Activated naive CD8-positive, alpha-beta T cell treated with anti-CD3 and anti-CD28 coated beads for 36 hours (primary cell): ENCODE measurements at regions not wholly inside any gene's neighbourhood (a gene's known extent, or its start where the extent isn't known, plus 50 kb on each side); places are given as distances from the start of the nearest gene placed in this dataset.
"Not testable (repeated sequence)": the region's sequence is repeated elsewhere in the genome, so short reads cannot be mapped to it uniquely, and the experiment has no call there.

Experiments
- DNase-seq: peaks from one replicate; pipeline ENCODE4 v3.0.0; 2021
- H3K27ac Mint-ChIP-seq: one replicate; pipeline ENCODE4 v1.8.0; 2022; ENCODE audit warnings: mild to moderate bottlenecking, moderate library complexity, mixed read lengths
- H3K27me3 Mint-ChIP-seq: one replicate; pipeline ENCODE4 v1.8.0; 2022; ENCODE audit warnings: mild to moderate bottlenecking, mixed read lengths
- H3K36me3 Mint-ChIP-seq: one replicate; pipeline ENCODE4 v1.8.0; 2021; ENCODE audit warnings: mild to moderate bottlenecking, mixed read lengths
- H3K4me1 Mint-ChIP-seq: one replicate; pipeline ENCODE4 v1.8.0; 2021; ENCODE audit warnings: mixed read lengths
- H3K4me3 Mint-ChIP-seq: one replicate; pipeline ENCODE4 v1.8.0; 2022; ENCODE audit warnings: mild to moderate bottlenecking, moderate library complexity, mixed read lengths
- H3K9me3 Mint-ChIP-seq: one replicate; pipeline ENCODE4 v1.8.0; 2022; ENCODE audit warnings: mixed read lengths

GRCh38 chr1:170410401-170411166 lies 121.4 kb upstream of the GORAB start:
- no peaks in the 10 kb centered on the region for H3K36me3 Mint-ChIP-seq
- no peaks in the 10 kb centered on the region for H3K4me1 Mint-ChIP-seq
- no peaks in the 10 kb centered on the region for H3K9me3 Mint-ChIP-seq
- H3K27me3 Mint-ChIP-seq, result peaks cover 24% of the 10 kb centered on the region
- H3K4me3 Mint-ChIP-seq, result no peak overlapping the region
- no peak for DNase-seq
- no peak overlapping the region for H3K27ac Mint-ChIP-seq

GRCh38 chr1:170414989-170415709 lies 116.8 kb upstream of the GORAB start:
- Mint-ChIP-seq H3K27ac (no peak overlapping the region), H3K4me3 (no peak overlapping the region), H3K27me3 (peaks cover 19% of the 10 kb centered on the region), H3K9me3 (no peaks in the 10 kb centered on the region), H3K4me1 (no peaks in the 10 kb centered on the region), H3K36me3 (no peaks in the 10 kb centered on the region)
- DNase-seq, result no peak

GRCh38 chr1:170415710-170416372 lies 116.1 kb upstream of the GORAB start:
- Mint-ChIP-seq H3K4me1 (no peaks in the 10 kb centered on the region), H3K27ac (no peak overlapping the region), H3K27me3 (peaks cover 16% of the 10 kb centered on the region), H3K9me3 (no peaks in the 10 kb centered on the region), H3K4me3 (no peak overlapping the region), H3K36me3 (no peaks in the 10 kb centered on the region)
- no peak for DNase-seq

GRCh38 chr1:170424346-170424745 lies 107.6 kb upstream of the GORAB start:
- Mint-ChIP-seq H3K4me3 (no peak overlapping the region), H3K27ac (no peak overlapping the region), H3K9me3 (no peaks in the 10 kb centered on the region), H3K36me3 (no peaks in the 10 kb centered on the region), H3K27me3 (peaks cover 32% of the 10 kb centered on the region), H3K4me1 (no peaks in the 10 kb centered on the region)
- no peak for DNase-seq

GRCh38 chr1:170426596-170426995 lies 105.4 kb upstream of the GORAB start:
- Mint-ChIP-seq H3K9me3 (peaks cover 4% of the 10 kb centered on the region), H3K27ac (no peak overlapping the region), H3K27me3 (peaks cover 32% of the 10 kb centered on the region), H3K4me1 (no peaks in the 10 kb centered on the region), H3K4me3 (no peak overlapping the region), H3K36me3 (no peaks in the 10 kb centered on the region)
- DNase-seq, result no peak

- H3K27me3 Mint-ChIP-seq, result peaks cover 32% of the 10 kb centered on the region
- H3K27ac Mint-ChIP-seq, H3K9me3 Mint-ChIP-seq, H3K4me1 Mint-ChIP-seq, H3K36me3 Mint-ChIP-seq, DNase-seq, H3K4me3 Mint-ChIP-seq: not testable (repeated sequence)
Measured at GRCh38 chr1:170427002-170427401, 105.0 kb upstream of the GORAB start.

- Mint-ChIP-seq H3K4me1 (no peaks in the 10 kb centered on the region), H3K36me3 (no peaks in the 10 kb centered on the region), H3K27me3 (peaks cover 12% of the 10 kb centered on the region), H3K27ac (no peak overlapping the region), H3K9me3 (peaks cover 6% of the 10 kb centered on the region), H3K4me3 (no peak overlapping the region)
- DNase-seq, result no peak
Measured at GRCh38 chr1:170436928-170437327, 95.0 kb upstream of the GORAB start.

GRCh38 chr1:170445096-170445495 lies 86.9 kb upstream of the GORAB start:
- DNase-seq, result no peak
- Mint-ChIP-seq H3K4me1 (no peaks in the 10 kb centered on the region), H3K4me3 (no peak overlapping the region), H3K36me3 (no peaks in the 10 kb centered on the region), H3K9me3 (peaks cover 4% of the 10 kb centered on the region), H3K27me3 (peaks cover 4% of the 10 kb centered on the region), H3K27ac (no peak overlapping the region)

- Mint-ChIP-seq H3K9me3 (no peaks in the 10 kb centered on the region), H3K4me3 (no peak overlapping the region), H3K4me1 (no peaks in the 10 kb centered on the region), H3K27me3 (peaks cover 9% of the 10 kb centered on the region), H3K27ac (no peak overlapping the region), H3K36me3 (no peaks in the 10 kb centered on the region)
- no peak for DNase-seq
Measured at GRCh38 chr1:170448661-170449158, 83.3 kb upstream of the GORAB start.

- H3K4me1 Mint-ChIP-seq, H3K36me3 Mint-ChIP-seq: not testable (repeated sequence)
Measured at GRCh38 chr1:170457325-170458050, 74.5 kb upstream of the GORAB start.

GRCh38 chr1:170460001-170460400 lies 72.0 kb upstream of the GORAB start:
- peaks cover 42% of the 10 kb centered on the region for H3K27me3 Mint-ChIP-seq
- H3K4me3 Mint-ChIP-seq, result no peak overlapping the region
- DNase-seq, result no peak
- H3K9me3 Mint-ChIP-seq, result peaks cover 9% of the 10 kb centered on the region
- no peaks in the 10 kb centered on the region for H3K4me1 Mint-ChIP-seq
- H3K27ac Mint-ChIP-seq, result no peak overlapping the region
- H3K36me3 Mint-ChIP-seq, result no peaks in the 10 kb centered on the region

More at GRCh38 chr1:170457325-170458050, 74.5 kb upstream of the GORAB start:
- not testable (repeated sequence) for H3K27ac Mint-ChIP-seq, H3K4me3 Mint-ChIP-seq
- Mint-ChIP-seq H3K9me3 (peaks cover 15% of the 10 kb centered on the region), H3K27me3 (peaks cover 34% of the 10 kb centered on the region)
- peak; percentile 3 for DNase-seq

- H3K9me3 Mint-ChIP-seq, result peaks cover 8% of the 10 kb centered on the region
Measured at GRCh38 chr1:170460414-170461155, 71.4 kb upstream of the GORAB start.

GRCh38 chr1:170461291-170461747 lies 70.6 kb upstream of the GORAB start:
- no peak overlapping the region for H3K4me3 Mint-ChIP-seq
- H3K27ac Mint-ChIP-seq, result no peak overlapping the region
- H3K4me1 Mint-ChIP-seq, result no peaks in the 10 kb centered on the region
- H3K36me3 Mint-ChIP-seq, result no peaks in the 10 kb centered on the region
- peaks cover 41% of the 10 kb centered on the region for H3K27me3 Mint-ChIP-seq
- peaks cover 8% of the 10 kb centered on the region for H3K9me3 Mint-ChIP-seq
- DNase-seq, result no peak

More at GRCh38 chr1:170460414-170461155, 71.4 kb upstream of the GORAB start:
- H3K4me3 Mint-ChIP-seq, result no peak overlapping the region
- no peak for DNase-seq
- H3K27me3 Mint-ChIP-seq, result peaks cover 42% of the 10 kb centered on the region
- no peaks in the 10 kb centered on the region for H3K4me1 Mint-ChIP-seq
- H3K27ac Mint-ChIP-seq, result no peak overlapping the region
- no peaks in the 10 kb centered on the region for H3K36me3 Mint-ChIP-seq

- Mint-ChIP-seq H3K4me3 (no peak overlapping the region), H3K27ac (no peak overlapping the region), H3K4me1 (no peaks in the 10 kb centered on the region), H3K27me3 (peaks cover 37% of the 10 kb centered on the region), H3K36me3 (no peaks in the 10 kb centered on the region), H3K9me3 (peaks cover 8% of the 10 kb centered on the region)
- DNase-seq, result no peak
Measured at GRCh38 chr1:170461762-170462384, 70.1 kb upstream of the GORAB start.
